HG03354 (cell line): ENCODE measurements at regions not wholly inside any gene's neighbourhood (a gene's known extent, or its start where the extent isn't known, plus 50 kb on each side); places are given as distances from the start of the nearest gene placed in this dataset.
"Not testable (repeated sequence)": the region's sequence is repeated elsewhere in the genome, so short reads cannot be mapped to it uniquely, and the experiment has no call there.

Experiments used
- ATAC-seq: cut with Tn5 transposase; IDR thresholded peaks from one replicate; pipeline ENCODE4 v1.9.1; 2021; ENCODE audit warnings: mild to moderate bottlenecking; ENCODE audit not compliant: unreplicated experiment, poor library complexity, severe bottlenecking

DNA sequence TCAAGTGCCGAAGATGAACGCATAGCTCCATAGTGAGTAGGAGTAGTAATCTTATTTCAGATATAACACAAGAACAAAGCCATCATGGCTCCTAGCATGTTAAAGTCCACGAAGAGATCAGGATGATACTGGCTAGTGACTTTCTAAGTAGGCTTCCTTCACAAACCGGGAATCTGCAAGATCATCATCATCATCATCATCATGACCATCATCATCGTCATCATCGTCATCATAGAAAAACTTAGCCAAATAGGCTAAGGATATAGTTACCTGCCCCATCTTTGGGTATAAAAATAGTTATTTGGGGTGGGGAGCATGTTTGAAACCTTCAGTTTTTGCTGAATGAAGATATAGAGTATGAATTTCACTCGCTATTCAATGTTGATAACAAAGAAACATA lies 57.9 kb downstream of the PYDC2 start:
- no peak for ATAC-seq

GRCh38 chr3:191521055-191521454 lies 60.1 kb downstream of the PYDC2 start:
- ATAC-seq, result no peak

GRCh38 chr3:191523148-191523547 lies 62.2 kb downstream of the PYDC2 start:
- ATAC-seq, result no peak

DNA sequence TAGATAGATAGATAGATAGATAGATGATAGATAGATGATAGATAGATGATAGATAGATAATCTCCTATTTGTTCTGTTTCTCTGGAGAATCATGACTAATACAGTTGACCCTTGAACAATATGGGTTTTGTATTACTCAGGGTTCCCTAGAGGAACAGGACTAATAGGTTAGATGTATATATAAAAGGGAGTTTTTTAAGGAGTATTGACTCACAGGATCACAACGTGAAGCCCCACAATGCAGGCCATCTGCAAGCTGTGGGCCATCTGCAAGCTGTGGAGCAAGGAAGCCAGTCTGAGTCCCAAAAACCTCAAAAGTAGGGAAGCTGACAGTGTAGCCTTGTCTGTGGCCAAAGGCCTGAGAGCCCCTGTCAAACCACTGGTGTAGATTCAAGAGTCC lies 67.6 kb downstream of the PYDC2 start:
- ATAC-seq, result no peak

GRCh38 chr3:191529992-191530391 lies 69.0 kb downstream of the PYDC2 start:
- ATAC-seq, result no peak

GRCh38 chr3:191531434-191531972 lies 70.5 kb downstream of the PYDC2 start:
- ATAC-seq, result no peak

- no peak for ATAC-seq
These were observed 82.1 kb downstream of the PYDC2 start for GRCh38 chr3:191543018-191543417.

- ATAC-seq, result no peak
These were observed 82.9 kb downstream of the PYDC2 start for GRCh38 chr3:191543897-191544296.

- ATAC-seq, result peak; percentile 68
These were observed 88.4 kb downstream of the PYDC2 start for GRCh38 chr3:191549357-191549756.

- no peak for ATAC-seq
These were observed 94.1 kb downstream of the PYDC2 start for GRCh38 chr3:191555037-191555436.

- ATAC-seq, result no peak
These were observed 96.4 kb downstream of the PYDC2 start for GRCh38 chr3:191557322-191557721.

DNA sequence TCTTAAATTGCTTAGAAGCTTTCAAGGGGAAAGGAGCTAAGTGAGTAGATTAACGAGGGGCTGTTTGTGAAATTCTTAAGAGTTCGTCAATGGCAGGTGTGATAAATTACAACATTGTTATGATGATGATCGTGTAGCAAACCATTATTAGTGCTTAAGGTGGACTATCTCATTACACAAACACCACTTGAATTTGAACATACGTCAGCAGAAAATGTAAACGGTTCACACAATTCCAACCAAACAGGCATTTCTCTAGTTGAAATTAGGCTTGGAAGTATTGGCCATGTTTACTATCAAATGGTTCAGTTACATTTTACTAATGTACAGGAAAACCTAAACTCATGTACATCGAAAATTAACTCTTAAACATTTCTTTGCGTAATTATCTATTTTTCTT lies 102.8 kb downstream of the PYDC2 start:
- no peak for ATAC-seq

DNA sequence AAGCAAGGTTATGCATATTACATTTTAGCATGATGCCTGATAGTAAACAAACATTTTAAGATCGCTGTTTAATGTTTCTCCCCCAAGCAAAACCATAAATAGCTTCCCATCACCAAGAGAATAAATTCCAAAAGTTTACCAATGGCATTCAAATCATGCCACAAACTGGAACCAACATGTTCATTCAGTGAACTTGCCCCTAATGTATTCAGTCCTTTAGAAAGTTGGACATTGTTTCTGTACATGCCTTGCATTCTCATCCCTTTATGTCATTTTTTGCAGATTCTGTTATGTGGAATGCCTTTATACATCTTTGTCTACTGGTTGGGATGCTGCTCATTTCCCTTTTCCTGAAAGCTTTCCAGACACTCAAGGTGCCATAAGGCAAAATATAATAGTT lies 105.5 kb downstream of the PYDC2 start:
- ATAC-seq, result no peak

DNA sequence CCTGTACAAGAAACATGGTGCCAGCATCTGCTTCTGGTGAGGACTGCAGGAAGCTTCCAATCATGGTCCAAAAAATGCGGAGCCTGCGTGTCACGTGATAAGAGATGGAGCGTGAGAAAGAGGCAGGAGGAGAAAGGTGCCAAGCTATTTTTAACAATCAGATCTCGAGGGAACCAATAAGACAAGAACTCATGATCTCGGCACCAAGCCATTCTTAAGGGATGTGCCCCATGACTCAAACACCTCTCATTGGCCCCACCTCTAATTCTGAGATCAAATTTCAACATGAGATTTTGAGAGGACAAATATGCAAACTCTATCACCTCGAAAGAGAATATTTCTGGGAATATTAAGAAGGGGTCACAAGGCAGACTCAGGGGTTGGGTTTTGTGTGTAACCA lies 107.2 kb downstream of the PYDC2 start:
- ATAC-seq, result no peak

GRCh38 chr3:191592105-191592504 lies 131.1 kb downstream of the PYDC2 start:
- ATAC-seq, result no peak

DNA sequence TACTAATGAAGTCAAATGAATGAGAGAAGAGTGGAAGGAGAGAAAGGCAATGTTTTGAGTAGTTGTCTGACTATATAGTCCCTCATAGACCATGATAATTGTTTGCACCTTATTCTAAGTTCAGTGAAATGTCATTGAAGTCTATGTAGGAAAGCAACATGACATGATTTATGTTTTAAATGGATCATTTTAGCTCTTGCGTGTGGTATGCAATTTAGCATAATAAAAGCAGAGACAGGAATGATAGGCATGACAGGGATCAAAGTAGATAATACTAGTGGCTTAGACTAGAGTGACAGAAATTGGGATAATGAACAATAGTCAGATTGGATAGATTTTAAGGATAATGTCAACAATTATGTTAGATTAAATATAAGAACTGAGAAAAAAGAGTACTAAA lies 132.5 kb downstream of the PYDC2 start:
- ATAC-seq, result no peak

DNA sequence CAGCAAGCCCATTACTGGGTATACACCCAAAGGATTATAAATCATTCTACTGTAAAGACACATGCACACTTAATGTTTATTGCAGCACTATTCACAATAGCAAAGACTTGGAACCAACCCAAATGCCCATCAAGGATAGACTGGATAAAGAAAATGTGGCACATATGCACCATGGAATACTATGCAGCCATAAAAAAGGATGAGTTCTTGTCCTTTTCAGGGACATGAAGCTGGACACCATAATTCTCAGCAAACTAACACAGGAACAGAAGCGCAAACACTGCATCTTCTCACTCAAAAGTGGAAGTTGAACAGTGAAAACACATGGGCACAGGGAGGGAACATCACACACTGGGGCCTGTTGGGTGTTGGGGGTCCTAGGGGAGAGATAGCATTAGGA lies 154.5 kb downstream of the PYDC2 start:
- ATAC-seq, result not testable (repeated sequence)

GRCh38 chr3:191624299-191624698 lies 163.3 kb downstream of the PYDC2 start:
- ATAC-seq, result no peak

DNA sequence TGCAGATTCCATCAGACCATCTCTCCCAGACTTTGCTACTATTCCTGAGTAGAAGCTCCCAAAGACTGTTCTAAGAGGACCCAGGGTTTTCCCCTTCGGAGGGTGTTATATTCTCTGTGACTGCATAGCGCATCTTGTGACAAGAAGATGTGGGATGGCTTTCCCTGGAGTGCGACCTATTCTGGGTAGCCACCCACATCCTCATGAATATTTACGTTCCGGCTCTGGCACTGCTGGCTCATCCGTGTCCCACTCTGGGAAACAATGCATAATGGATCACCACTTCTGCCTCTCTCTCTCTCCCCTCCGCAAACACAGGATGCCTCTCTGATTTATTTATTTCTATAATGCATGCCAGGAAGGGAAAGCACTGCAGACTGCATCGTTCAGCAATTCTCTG lies 166.1 kb downstream of the PYDC2 start:
- ATAC-seq, result no peak

DNA sequence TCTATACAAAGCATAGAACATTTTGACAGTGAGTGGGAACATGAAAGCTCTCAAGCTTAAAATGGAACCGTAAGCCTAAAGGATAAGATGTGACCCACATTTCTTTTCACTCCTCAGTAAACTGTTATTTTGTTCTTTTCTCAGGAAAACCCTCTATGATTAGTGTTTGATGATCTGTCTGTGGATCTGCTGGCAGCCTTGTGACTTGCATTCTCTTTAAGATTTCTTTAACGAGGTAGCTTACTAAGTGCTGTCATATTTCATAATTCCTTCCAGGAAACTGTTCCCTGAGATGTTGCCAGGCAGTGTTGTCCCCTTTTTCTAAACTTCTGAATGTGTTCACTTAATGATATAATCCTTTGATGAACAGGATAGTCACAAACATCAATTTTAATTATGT lies 167.6 kb downstream of the PYDC2 start:
- no peak for ATAC-seq

DNA sequence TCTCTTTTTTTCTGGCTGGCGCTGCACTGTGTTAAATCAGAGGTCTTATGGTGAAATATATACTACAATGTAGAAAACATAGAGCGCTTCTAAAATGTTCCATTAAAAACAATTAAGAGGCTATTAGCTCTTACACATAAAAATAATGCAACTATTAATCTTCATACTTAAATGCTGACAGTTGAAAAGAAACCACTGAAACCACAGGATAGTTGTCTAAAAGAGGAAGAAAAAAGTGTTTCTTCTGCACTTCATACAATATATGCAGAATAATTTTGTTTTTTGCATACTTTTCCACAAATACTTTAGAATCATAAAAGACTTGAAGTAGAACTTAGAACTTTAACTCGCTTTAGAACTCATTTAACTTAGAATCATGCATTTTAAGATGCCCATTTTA lies 170.5 kb downstream of the PYDC2 start:
- ATAC-seq, result no peak

- ATAC-seq, result no peak
These were observed 173.9 kb downstream of the PYDC2 start for GRCh38 chr3:191634902-191635301.
